ENCODE measurements at regions not wholly inside any gene's neighbourhood (a gene's known extent, or its start where the extent isn't known, plus 50 kb on each side); places are given as distances from the start of the nearest gene placed in this dataset.

- TF ChIP-seq POLR2A (IDR thresholded peaks at IDR 0.05; ENCODE audit: low read depth, low read length) = no peak
- no peak for TF ChIP-seq POLR2AphosphoS5 (IDR thresholded peaks at IDR 0.05; ENCODE audit: low read depth, low read length)
- TF ChIP-seq TAF1 (IDR thresholded peaks at IDR 0.05; ENCODE audit: borderline replicate concordance, low read depth, low read length) = no peak
Measured at GRCh38 chr14:104395276-104395675, 184.3 kb upstream of the C14orf180 start.

Data from GM12892 (cell line).